CD4-positive, CD25-positive, alpha-beta regulatory T cell (primary cell): ENCODE measurements at regions not wholly inside any gene's neighbourhood (a gene's known extent, or its start where the extent isn't known, plus 50 kb on each side); places are given as distances from the start of the nearest gene placed in this dataset.

ENCODE experiments used
- ATAC-seq, 2 donors: fragments of 150-1000 bp; cut with Tn5 transposase; one replicate each; pipeline ENCODE4 v1.10.0; 2021; ENCODE audit warnings: low read depth in 2 of 2, moderate number of reproducible peaks in 2 of 2, moderate library complexity in 1 of 2
- DNase-seq, 3 donors: peaks; one replicate each; pipeline versions ENCODE4 v3.0.0 to v3.0.0-alpha.2; 2012 to 2022; ENCODE audit warnings: mixed read lengths in 1 of 3
- H3K27ac ChIP-seq: one replicate; pipeline ENCODE4 v1.7.0; 2013; ENCODE audit warnings: mild to moderate bottlenecking, low read length; ENCODE audit not compliant: insufficient read depth, poor library complexity, severe bottlenecking
- H3K27me3 ChIP-seq: one replicate; pipeline ENCODE4 v1.7.0; 2013; ENCODE audit warnings: low read length; ENCODE audit not compliant: control insufficient read depth, insufficient read depth
- H3K36me3 ChIP-seq: one replicate; pipeline ENCODE4 v1.7.0; 2013; ENCODE audit warnings: mild to moderate bottlenecking, low read length, moderate library complexity; ENCODE audit not compliant: control insufficient read depth, insufficient read depth
- H3K4me1 ChIP-seq: 2 replicates; pipeline ENCODE4 v1.7.0; 2013; ENCODE audit warnings: mild to moderate bottlenecking, low read length; ENCODE audit not compliant: insufficient read depth, control insufficient read depth, poor library complexity, severe bottlenecking
- H3K4me3 ChIP-seq: one replicate; pipeline ENCODE4 v1.7.0; 2013; ENCODE audit warnings: low read depth, mild to moderate bottlenecking, low read length, moderate library complexity
- H3K9me3 ChIP-seq, 2 experiments: 1 replicate in 1 of 2; 2 replicates in 1 of 2; pipeline ENCODE4 v1.7.0; 2013; ENCODE audit warnings: low read length in 2 of 2, mild to moderate bottlenecking in 1 of 2, moderate library complexity in 1 of 2; ENCODE audit not compliant: control insufficient read depth in 2 of 2
- H3K27ac Mint-ChIP-seq, 3 donors: one replicate each; pipeline ENCODE4 v1.8.0; 2020 to 2022; ENCODE audit warnings: mild to moderate bottlenecking in 3 of 3, mixed read lengths in 3 of 3, moderate library complexity in 2 of 3
- H3K27me3 Mint-ChIP-seq: one replicate; pipeline ENCODE4 v1.8.0; 2022; ENCODE audit warnings: mild to moderate bottlenecking, mixed read lengths
- H3K36me3 Mint-ChIP-seq: one replicate; pipeline ENCODE4 v1.8.0; 2020; ENCODE audit warnings: mixed read lengths
- H3K4me1 Mint-ChIP-seq, 4 donors: one replicate each; pipeline ENCODE4 v1.8.0; 2020 to 2022; ENCODE audit warnings: mixed read lengths in 4 of 4, mild to moderate bottlenecking in 1 of 4
- H3K4me3 Mint-ChIP-seq, 4 donors: one replicate each; pipeline ENCODE4 v1.8.0; 2020 to 2022; ENCODE audit warnings: mild to moderate bottlenecking in 4 of 4, mixed read lengths in 4 of 4, moderate library complexity in 3 of 4
- H3K9me3 Mint-ChIP-seq, 7 donors: one replicate each; pipeline ENCODE4 v1.8.0; 2020 to 2022; ENCODE audit warnings: mixed read lengths in 7 of 7, mild to moderate bottlenecking in 3 of 7, moderate library complexity in 2 of 7

DNA sequence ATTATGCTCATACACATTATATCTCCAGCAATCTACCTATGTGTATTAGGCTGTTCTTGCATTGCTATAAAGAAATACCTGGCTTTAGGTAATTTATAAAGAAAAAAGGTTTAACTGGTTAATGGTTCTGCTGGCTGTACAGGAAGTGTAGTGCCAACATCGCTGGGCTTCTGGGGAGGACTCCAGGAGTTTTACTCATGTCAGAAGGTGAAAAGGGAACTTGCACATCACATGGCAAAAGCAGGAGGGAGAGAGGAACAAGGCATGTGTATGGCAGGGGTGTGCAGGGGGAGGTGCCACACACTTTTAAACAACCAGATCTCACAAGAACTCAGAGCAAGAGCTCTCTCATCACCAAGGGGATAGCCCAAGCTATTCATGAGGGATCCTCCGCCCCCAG is 715.4 kb upstream of the ZEB2 start:
- Histone ChIP-seq H3K4me3 (no peak overlapping the region), H3K4me1 (no peaks in the 10 kb centered on the region), H3K27me3 (no peaks in the 10 kb centered on the region), H3K36me3 (no peaks in the 10 kb centered on the region), H3K9me3 (no peaks in the 10 kb centered on the region), H3K27ac (no peak overlapping the region)
- peak overlapping the region in 1 of 4 donors; percentile 47 for H3K4me3 Mint-ChIP-seq
- no peaks in the 10 kb centered on the region for H3K27me3 Mint-ChIP-seq
- DNase-seq: no peak
- H3K9me3 Mint-ChIP-seq: peaks cover 0 to 7% (median 4%) of the 10 kb centered on the region in 7 donors
- no peak for ATAC-seq
- no peaks in the 10 kb centered on the region for H3K4me1 Mint-ChIP-seq
- no peak overlapping the region for H3K27ac Mint-ChIP-seq
- H3K36me3 Mint-ChIP-seq: no peaks in the 10 kb centered on the region

DNA sequence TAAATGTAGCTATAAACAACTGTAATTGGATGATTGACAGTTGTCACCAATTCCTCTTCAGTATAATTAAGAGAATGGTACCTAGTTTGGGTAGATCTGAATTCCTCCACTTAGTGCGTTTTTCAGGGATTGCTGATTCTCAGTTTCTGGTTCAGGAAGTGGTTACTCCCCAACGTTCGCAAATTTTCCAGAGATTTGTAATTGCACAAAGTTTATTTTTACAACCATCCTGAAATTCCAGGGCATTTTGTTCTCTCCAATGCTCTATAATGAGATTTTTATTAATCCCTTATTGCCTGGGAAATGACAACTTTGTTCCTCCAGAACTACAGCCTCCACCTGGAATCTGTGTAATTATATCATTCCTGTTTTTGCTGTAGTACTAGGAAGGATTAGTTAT is 710.6 kb upstream of the ZEB2 start:
- Mint-ChIP-seq H3K27ac (no peak overlapping the region), H3K4me1 (no peaks in the 10 kb centered on the region), H3K27me3 (no peaks in the 10 kb centered on the region), H3K9me3 (peaks cover 1 to 10% (median 5%) of the 10 kb centered on the region in 7 donors), H3K4me3 (no peak overlapping the region), H3K36me3 (no peaks in the 10 kb centered on the region)
- Histone ChIP-seq H3K4me3 (no peak overlapping the region), H3K27ac (no peak overlapping the region), H3K9me3 (no peaks in the 10 kb centered on the region), H3K36me3 (no peaks in the 10 kb centered on the region), H3K27me3 (no peaks in the 10 kb centered on the region), H3K4me1 (no peaks in the 10 kb centered on the region)
- ATAC-seq: no peak
- no peak for DNase-seq

DNA sequence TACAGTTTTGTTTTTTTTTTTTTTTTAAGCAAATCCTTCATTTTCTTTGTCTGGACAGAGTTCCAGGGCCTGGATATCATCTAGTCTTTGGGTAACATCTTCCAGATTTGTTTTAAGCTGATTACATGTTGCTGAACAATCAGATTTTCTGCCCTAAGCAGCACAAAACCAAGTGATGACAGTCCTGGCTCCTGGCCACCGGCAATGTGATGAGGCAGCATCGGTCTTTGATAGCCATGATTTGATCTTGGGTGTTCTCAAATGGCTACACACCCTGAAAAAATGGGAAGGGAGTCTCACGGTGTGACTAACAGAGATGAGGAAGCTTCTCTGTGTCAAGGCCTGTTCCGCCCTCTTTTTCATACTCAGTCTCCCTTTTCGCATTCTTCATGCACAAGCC is 708.6 kb upstream of the ZEB2 start:
- Histone ChIP-seq H3K4me3 (no peak overlapping the region), H3K27me3 (no peaks in the 10 kb centered on the region), H3K36me3 (no peaks in the 10 kb centered on the region), H3K9me3 (no peaks in the 10 kb centered on the region), H3K4me1 (no peaks in the 10 kb centered on the region), H3K27ac (no peak overlapping the region)
- Mint-ChIP-seq H3K9me3 (peaks cover 0 to 15% (median 2%) of the 10 kb centered on the region in 7 donors), H3K27ac (no peak overlapping the region), H3K4me3 (no peak overlapping the region), H3K36me3 (no peaks in the 10 kb centered on the region), H3K4me1 (no peaks in the 10 kb centered on the region), H3K27me3 (no peaks in the 10 kb centered on the region)
- no peak for DNase-seq
- ATAC-seq: no peak

DNA sequence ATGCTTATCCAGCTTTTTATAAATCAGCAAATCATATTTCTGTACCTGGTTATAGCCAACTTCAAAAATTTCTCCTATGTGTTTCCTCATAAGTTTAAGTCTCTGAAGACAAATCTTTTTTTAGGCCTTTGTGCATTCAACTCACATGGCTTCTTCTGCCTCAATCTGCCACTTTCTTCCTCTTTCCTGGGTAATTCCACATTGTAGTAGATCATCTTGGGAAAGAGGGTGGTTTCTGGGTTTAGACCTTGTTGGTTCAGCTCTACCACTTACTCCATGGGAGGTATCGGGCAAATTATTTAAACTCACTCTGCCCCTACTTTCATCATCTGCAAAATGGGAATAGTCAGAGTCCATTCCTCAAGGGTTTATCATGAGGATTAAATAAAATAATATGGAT is 707.0 kb upstream of the ZEB2 start:
- Histone ChIP-seq H3K9me3 (no peaks in the 10 kb centered on the region), H3K36me3 (no peaks in the 10 kb centered on the region), H3K27ac (no peak overlapping the region), H3K27me3 (no peaks in the 10 kb centered on the region), H3K4me3 (no peak overlapping the region), H3K4me1 (no peaks in the 10 kb centered on the region)
- no peaks in the 10 kb centered on the region for H3K4me1 Mint-ChIP-seq
- DNase-seq (no peak), ATAC-seq (no peak)
- H3K27me3 Mint-ChIP-seq: no peaks in the 10 kb centered on the region
- no peak overlapping the region for H3K27ac Mint-ChIP-seq
- peaks cover 0 to 16% (median 2%) of the 10 kb centered on the region in 7 donors for H3K9me3 Mint-ChIP-seq
- H3K36me3 Mint-ChIP-seq: no peaks in the 10 kb centered on the region
- H3K4me3 Mint-ChIP-seq: no peak overlapping the region

DNA sequence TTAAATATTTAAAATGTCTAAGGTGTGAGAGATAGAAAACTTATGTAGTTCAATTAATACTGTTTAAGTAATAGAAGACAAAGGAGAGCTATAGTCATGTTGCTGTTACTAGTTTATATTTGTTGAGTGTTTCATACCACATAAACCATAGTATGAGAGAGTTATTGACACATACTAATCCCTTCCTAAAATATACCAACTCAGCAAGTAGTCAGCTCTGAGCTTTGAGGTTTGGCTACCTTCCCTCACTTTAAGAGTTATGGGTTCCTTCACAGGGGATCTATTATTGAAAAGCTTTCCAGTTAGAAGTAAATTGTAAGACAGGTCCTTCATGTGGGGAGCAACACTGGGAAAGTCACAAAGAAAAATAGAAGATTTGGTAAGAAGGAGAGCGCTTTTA is 701.6 kb upstream of the ZEB2 start:
- Mint-ChIP-seq H3K27me3 (no peaks in the 10 kb centered on the region), H3K4me3 (no peak overlapping the region), H3K27ac (no peak overlapping the region), H3K4me1 (no peaks in the 10 kb centered on the region), H3K9me3 (peaks cover 0 to 11% (median 2%) of the 10 kb centered on the region in 7 donors), H3K36me3 (no peaks in the 10 kb centered on the region)
- no peak for ATAC-seq
- Histone ChIP-seq H3K4me1 (no peaks in the 10 kb centered on the region), H3K36me3 (no peaks in the 10 kb centered on the region), H3K9me3 (no peaks in the 10 kb centered on the region), H3K27ac (no peak overlapping the region), H3K4me3 (no peak overlapping the region), H3K27me3 (no peaks in the 10 kb centered on the region)
- DNase-seq: no peak

DNA sequence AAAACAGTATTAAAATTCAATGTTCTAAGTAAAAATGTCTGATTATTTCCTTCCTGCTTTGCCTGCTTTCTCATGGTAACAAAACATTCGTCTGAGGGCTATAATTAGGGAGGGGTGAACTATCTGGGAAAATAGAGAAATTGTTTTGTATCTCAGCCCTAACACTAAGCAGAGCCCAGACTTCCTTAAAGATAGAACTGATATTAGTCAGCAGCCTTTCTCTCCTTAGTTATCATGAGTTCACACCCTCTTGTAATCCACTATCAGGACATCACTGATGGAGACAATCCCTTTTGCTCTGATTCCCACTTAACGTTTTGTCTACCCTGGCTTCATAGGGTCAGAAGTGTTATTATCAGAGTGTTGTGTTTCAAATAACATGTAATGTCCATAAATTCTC is 701.1 kb upstream of the ZEB2 start:
- H3K4me3 Mint-ChIP-seq: no peak overlapping the region
- ATAC-seq (no peak), DNase-seq (no peak)

DNA sequence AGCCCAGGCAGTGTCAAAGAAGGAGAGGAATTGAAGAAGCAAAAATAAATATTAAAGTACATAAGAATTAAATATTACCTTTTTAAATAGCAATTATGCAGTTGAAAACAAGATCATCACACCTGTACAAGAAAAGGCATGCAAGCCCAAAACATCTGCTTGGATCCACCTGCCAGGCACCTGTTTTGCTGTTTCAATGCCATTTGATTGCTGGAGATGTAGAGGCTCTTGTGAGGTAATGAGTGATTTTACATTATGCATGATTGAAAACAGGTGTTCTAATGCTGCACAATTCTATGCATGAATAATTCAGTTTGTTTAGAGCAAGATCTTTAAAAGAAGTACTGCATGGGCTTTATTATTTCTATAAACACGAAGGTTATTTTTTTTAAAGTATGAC is 700.6 kb upstream of the ZEB2 start:
- H3K4me1 Mint-ChIP-seq: no peaks in the 10 kb centered on the region
- Histone ChIP-seq H3K36me3 (no peaks in the 10 kb centered on the region), H3K4me1 (no peaks in the 10 kb centered on the region), H3K27ac (no peak overlapping the region), H3K9me3 (no peaks in the 10 kb centered on the region), H3K27me3 (no peaks in the 10 kb centered on the region), H3K4me3 (no peak overlapping the region)
- no peak for ATAC-seq
- no peak overlapping the region for H3K4me3 Mint-ChIP-seq
- no peak overlapping the region for H3K27ac Mint-ChIP-seq
- no peak for DNase-seq
- H3K36me3 Mint-ChIP-seq: no peaks in the 10 kb centered on the region
- peaks cover 0 to 11% (median 2%) of the 10 kb centered on the region in 7 donors for H3K9me3 Mint-ChIP-seq
- no peaks in the 10 kb centered on the region for H3K27me3 Mint-ChIP-seq

More for the DNA sequence above, 701.1 kb upstream of the ZEB2 start:
- H3K4me1 ChIP-seq: no peaks in the 10 kb centered on the region
- no peaks in the 10 kb centered on the region for H3K36me3 ChIP-seq
- Mint-ChIP-seq H3K27me3 (no peaks in the 10 kb centered on the region), H3K4me1 (no peaks in the 10 kb centered on the region), H3K9me3 (peaks cover 0 to 9% (median 2%) of the 10 kb centered on the region in 7 donors), H3K36me3 (no peaks in the 10 kb centered on the region), H3K27ac (no peak overlapping the region)
- no peaks in the 10 kb centered on the region for H3K27me3 ChIP-seq
- no peak overlapping the region for H3K27ac ChIP-seq
- no peak overlapping the region for H3K4me3 ChIP-seq
- no peaks in the 10 kb centered on the region for H3K9me3 ChIP-seq

DNA sequence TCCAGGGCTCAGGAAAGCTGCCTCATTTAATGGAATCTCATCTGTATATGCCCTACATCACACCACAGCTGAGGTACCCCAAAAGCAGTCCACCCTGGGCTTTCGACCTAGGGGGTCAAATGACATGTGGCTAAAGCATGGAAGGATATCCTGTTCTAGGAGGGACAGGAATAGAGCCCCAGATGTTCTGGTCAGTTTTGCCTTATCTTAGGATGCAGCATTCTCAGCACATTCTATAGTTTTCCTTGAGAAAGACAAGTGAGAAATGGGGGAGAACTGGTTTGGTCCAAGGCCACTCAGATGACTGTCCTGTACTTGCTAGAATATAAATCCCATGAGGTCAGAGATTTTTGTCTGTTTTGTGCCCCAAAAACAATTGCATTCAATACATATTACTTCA is 688.0 kb upstream of the ZEB2 start:
- no peaks in the 10 kb centered on the region for H3K27me3 Mint-ChIP-seq
- Histone ChIP-seq H3K4me1 (no peaks in the 10 kb centered on the region), H3K36me3 (no peaks in the 10 kb centered on the region), H3K27me3 (no peaks in the 10 kb centered on the region), H3K9me3 (no peaks in the 10 kb centered on the region), H3K27ac (no peak overlapping the region), H3K4me3 (no peak overlapping the region)
- no peaks in the 10 kb centered on the region for H3K4me1 Mint-ChIP-seq
- ATAC-seq (no peak), DNase-seq (no peak)
- H3K4me3 Mint-ChIP-seq: no peak overlapping the region
- H3K36me3 Mint-ChIP-seq: no peaks in the 10 kb centered on the region
- peaks cover 2 to 18% (median 6%) of the 10 kb centered on the region in 7 donors for H3K9me3 Mint-ChIP-seq
- no peak overlapping the region for H3K27ac Mint-ChIP-seq
